ENCODE measurements at regions not wholly inside any gene's neighbourhood (a gene's known extent, or its start where the extent isn't known, plus 50 kb on each side); places are given as distances from the start of the nearest gene placed in this dataset.
"Not testable (repeated sequence)": the region's sequence is repeated elsewhere in the genome, so short reads cannot be mapped to it uniquely, and the experiment has no call there.

- no peak for DNase-seq
Measured at GRCh38 chr5:91652678-91653077, 269.6 kb upstream of the ARRDC3 start.

- DNase-seq = no peak
Measured at GRCh38 chr5:91651704-91652103, 268.6 kb upstream of the ARRDC3 start.

- DNase-seq = no peak
Measured at GRCh38 chr5:91645347-91645746, 262.2 kb upstream of the ARRDC3 start.

- DNase-seq = peak; percentile 10
Measured at GRCh38 chr5:91643797-91644196, 260.7 kb upstream of the ARRDC3 start.

GRCh38 chr5:91642581-91642980 lies 259.5 kb upstream of the ARRDC3 start:
- no peak for DNase-seq

- peak; percentile 67 for DNase-seq
Measured at GRCh38 chr5:91641730-91642350, 258.7 kb upstream of the ARRDC3 start.

- no peak for DNase-seq
Measured at GRCh38 chr5:91639744-91640143, 256.6 kb upstream of the ARRDC3 start.

- DNase-seq = no peak
Measured at GRCh38 chr5:91638010-91638409, 254.9 kb upstream of the ARRDC3 start.

- DNase-seq = no peak
Measured at GRCh38 chr5:91635950-91636734, 253.0 kb upstream of the ARRDC3 start.

- DNase-seq = no peak
Measured at GRCh38 chr5:91632871-91633270, 249.8 kb upstream of the ARRDC3 start.

- DNase-seq = no peak
Measured at GRCh38 chr5:91611746-91612145, 228.6 kb upstream of the ARRDC3 start.

- DNase-seq = no peak
Measured at GRCh38 chr5:91607675-91608074, 224.6 kb upstream of the ARRDC3 start.

GRCh38 chr5:91599863-91600262 lies 216.7 kb upstream of the ARRDC3 start:
- DNase-seq = no peak

- no peak for DNase-seq
Measured at GRCh38 chr5:91598216-91598615, 215.1 kb upstream of the ARRDC3 start.

GRCh38 chr5:91595424-91595823 lies 212.3 kb upstream of the ARRDC3 start:
- no peak for DNase-seq

- no peak for DNase-seq
Measured at GRCh38 chr5:91591076-91591475, 208.0 kb upstream of the ARRDC3 start.

- no peak for DNase-seq
Measured at GRCh38 chr5:91586232-91586631, 203.1 kb upstream of the ARRDC3 start.

- no peak for DNase-seq
Measured at GRCh38 chr5:91584352-91584751, 201.2 kb upstream of the ARRDC3 start.

- DNase-seq = not testable (repeated sequence)
Measured at GRCh38 chr5:91566012-91566411, 182.9 kb upstream of the ARRDC3 start.

GRCh38 chr5:91562922-91563321 lies 179.8 kb upstream of the ARRDC3 start:
- no peak for DNase-seq

GRCh38 chr5:91541696-91542095 lies 158.6 kb upstream of the ARRDC3 start:
- peak; percentile 35 for DNase-seq

GRCh38 chr5:91538179-91538578 lies 155.1 kb upstream of the ARRDC3 start:
- DNase-seq = no peak

GRCh38 chr5:91535499-91535898 lies 152.4 kb upstream of the ARRDC3 start:
- no peak for DNase-seq

GRCh38 chr5:91534332-91534731 lies 151.2 kb upstream of the ARRDC3 start:
- no peak for DNase-seq

Data from fibroblast of skin of scalp (primary cell).